ENCODE measurements at regions not wholly inside any gene's neighbourhood (a gene's known extent, or its start where the extent isn't known, plus 50 kb on each side); places are given as distances from the start of the nearest gene placed in this dataset.

DNA sequence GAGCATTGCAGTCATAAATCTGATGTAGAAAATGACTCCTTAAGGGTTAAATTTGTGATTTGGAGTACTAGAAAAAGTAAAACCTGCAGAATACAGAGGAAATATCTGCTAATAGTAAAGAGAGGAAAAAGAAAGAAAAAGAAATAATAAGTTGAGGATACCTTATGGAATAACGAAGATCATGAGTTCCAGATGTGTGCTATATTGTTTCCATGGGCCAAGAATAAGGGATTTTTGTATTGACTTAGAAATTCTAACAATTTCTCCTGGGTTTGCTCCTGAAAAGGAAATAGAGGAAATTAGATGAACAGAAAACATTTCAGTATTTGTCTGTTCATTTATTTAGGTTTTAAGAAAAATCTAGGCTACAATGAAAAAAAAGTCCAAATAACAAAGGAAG lies 115.3 kb downstream of the ALG10B start:
- TF ChIP-seq ZNF223 (tag by site-specific recombination; IDR thresholded peaks at IDR 0.05) = no peak
- TF ChIP-seq MYNN (tag by site-specific recombination; IDR thresholded peaks at IDR 0.05; ENCODE audit: borderline replicate concordance) = no peak
- no peak for TF ChIP-seq ZNF214 (tag by site-specific recombination; IDR thresholded peaks at IDR 0.05; ENCODE audit: borderline replicate concordance)
- TF ChIP-seq, protein P1, sequence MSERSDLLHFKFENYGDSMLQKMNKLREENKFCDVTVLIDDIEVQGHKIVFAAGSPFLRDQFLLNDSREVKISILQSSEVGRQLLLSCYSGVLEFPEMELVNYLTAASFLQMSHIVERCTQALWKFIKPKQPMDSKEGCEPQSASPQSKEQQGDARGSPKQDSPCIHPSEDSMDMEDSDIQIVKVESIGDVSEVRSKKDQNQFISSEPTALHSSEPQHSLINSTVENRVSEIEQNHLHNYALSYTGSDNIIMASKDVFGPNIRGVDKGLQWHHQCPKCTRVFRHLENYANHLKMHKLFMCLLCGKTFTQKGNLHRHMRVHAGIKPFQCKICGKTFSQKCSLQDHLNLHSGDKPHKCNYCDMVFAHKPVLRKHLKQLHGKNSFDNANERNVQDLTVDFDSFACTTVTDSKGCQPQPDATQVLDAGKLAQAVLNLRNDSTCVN (tag by site-specific recombination; optimal IDR thresholded peaks at IDR 0.05) = no peak
- TF ChIP-seq ZNF335 (tag by site-specific recombination; conservative IDR thresholded peaks at IDR 0.05) = no peak
- TF ChIP-seq, protein P2, sequence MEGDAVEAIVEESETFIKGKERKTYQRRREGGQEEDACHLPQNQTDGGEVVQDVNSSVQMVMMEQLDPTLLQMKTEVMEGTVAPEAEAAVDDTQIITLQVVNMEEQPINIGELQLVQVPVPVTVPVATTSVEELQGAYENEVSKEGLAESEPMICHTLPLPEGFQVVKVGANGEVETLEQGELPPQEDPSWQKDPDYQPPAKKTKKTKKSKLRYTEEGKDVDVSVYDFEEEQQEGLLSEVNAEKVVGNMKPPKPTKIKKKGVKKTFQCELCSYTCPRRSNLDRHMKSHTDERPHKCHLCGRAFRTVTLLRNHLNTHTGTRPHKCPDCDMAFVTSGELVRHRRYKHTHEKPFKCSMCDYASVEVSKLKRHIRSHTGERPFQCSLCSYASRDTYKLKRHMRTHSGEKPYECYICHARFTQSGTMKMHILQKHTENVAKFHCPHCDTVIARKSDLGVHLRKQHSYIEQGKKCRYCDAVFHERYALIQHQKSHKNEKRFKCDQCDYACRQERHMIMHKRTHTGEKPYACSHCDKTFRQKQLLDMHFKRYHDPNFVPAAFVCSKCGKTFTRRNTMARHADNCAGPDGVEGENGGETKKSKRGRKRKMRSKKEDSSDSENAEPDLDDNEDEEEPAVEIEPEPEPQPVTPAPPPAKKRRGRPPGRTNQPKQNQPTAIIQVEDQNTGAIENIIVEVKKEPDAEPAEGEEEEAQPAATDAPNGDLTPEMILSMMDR (tag by site-specific recombination; IDR thresholded peaks at IDR 0.05) = no peak
- TF ChIP-seq ZNF623 (tag by site-specific recombination; IDR thresholded peaks at IDR 0.05) = no peak
- no peak for TF ChIP-seq ZNF112 (tag by site-specific recombination; IDR thresholded peaks at IDR 0.05)
- no peak for TF ChIP-seq ZNF24 (tag by site-specific recombination; IDR thresholded peaks at IDR 0.05)
- no peak for TF ChIP-seq ZNF747 (tag by site-specific recombination; IDR thresholded peaks at IDR 0.05)
- TF ChIP-seq GLIS1 (tag by site-specific recombination; IDR thresholded peaks at IDR 0.05) = no peak
- no peak for TF ChIP-seq ZBTB21 (tag by site-specific recombination; IDR thresholded peaks at IDR 0.05)
- TF ChIP-seq ZNF560 (tag by site-specific recombination; IDR thresholded peaks at IDR 0.05; ENCODE audit: borderline replicate concordance) = no peak
